Upper lobe of right lung (tissue), 1 donor: ENCODE measurements at regions not wholly inside any gene's neighbourhood (a gene's known extent, or its start where the extent isn't known, plus 50 kb on each side); places are given as distances from the start of the nearest gene placed in this dataset.

ENCODE experiments used
- ATAC-seq: fragments of 200-7000 bp; cut with Tn5 transposase; one replicate; pipeline ENCODE4 v1.9.1; 2020; ENCODE audit warnings: mild to moderate bottlenecking, moderate library complexity
- DNase-seq: peaks from one replicate; pipeline ENCODE4 v3.0.0-alpha.2; 2020
- H3K27ac ChIP-seq: fragments of 200-600 bp; one replicate; pipeline ENCODE4 v1.8.0; 2022
- H3K27me3 ChIP-seq: fragments of 200-600 bp; one replicate; pipeline ENCODE4 v1.8.0; 2022; ENCODE audit warnings: mild to moderate bottlenecking
- H3K36me3 ChIP-seq: fragments of 200-600 bp; one replicate; pipeline ENCODE4 v1.8.0; 2022
- H3K4me1 ChIP-seq: fragments of 200-600 bp; one replicate; pipeline ENCODE4 v1.8.0; 2022
- H3K4me3 ChIP-seq: fragments of 200-600 bp; one replicate; pipeline ENCODE4 v1.8.0; 2022; ENCODE audit warnings: mild to moderate bottlenecking
- H3K9me3 ChIP-seq: fragments of 200-600 bp; one replicate; pipeline ENCODE4 v1.8.0; 2022
- CTCF ChIP-seq: fragments of 200-600 bp; IDR thresholded peaks from one replicate; pipeline ENCODE4 v1.8.0; 2022; ENCODE audit warnings: antibody characterized with exemption
- intact Hi-C: fragments of 100-400 bp; cut with DNase I; formaldehyde crosslinking; loops from one replicate; pipeline ENCODE4 v1.11.0; 2022
- donor health status: DM: no; HTN: yes; CAD: no; lungs with severe emphysema.

GRCh38 chr2:67037655-67038054 is 359.5 kb upstream of the ETAA1 start:
- no peak overlapping the region for H3K27ac ChIP-seq
- ATAC-seq = peak; percentile 53

DNA sequence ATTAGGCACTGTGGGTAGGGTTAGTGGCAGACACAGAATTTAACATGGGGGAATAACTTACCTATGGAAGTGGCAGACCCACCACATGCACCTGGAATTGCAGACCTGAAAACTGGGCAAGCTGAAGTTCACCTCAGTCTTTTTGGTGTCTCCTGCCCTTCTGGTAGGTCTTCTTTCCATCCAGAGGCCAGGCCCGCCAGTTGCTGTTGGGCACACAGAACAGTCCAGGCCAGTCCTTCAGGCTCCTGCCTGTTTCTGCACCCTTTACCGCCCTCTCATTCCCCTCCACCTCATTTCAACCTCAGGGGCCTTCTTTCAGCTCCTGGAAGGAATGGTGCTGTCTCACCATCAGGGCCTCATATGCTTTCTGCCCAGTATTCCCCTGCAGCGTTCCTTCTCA is 358.9 kb upstream of the ETAA1 start:
- Histone ChIP-seq H3K4me3 (no peak overlapping the region), H3K4me1 (no peaks in the 10 kb centered on the region), H3K27me3 (no peaks in the 10 kb centered on the region), H3K36me3 (no peaks in the 10 kb centered on the region), H3K27ac (no peak overlapping the region), H3K9me3 (no peaks in the 10 kb centered on the region)
- no peak for TF ChIP-seq CTCF
- no peak for ATAC-seq
- intact Hi-C loops = no loop called here
- no peak for DNase-seq

More at GRCh38 chr2:67037655-67038054, 359.5 kb upstream of the ETAA1 start:
- DNase-seq = no peak
- intact Hi-C loops = no loop called here
- Histone ChIP-seq H3K4me3 (no peak overlapping the region), H3K4me1 (no peaks in the 10 kb centered on the region), H3K36me3 (no peaks in the 10 kb centered on the region), H3K9me3 (no peaks in the 10 kb centered on the region), H3K27me3 (no peaks in the 10 kb centered on the region)
- TF ChIP-seq CTCF = no peak

DNA sequence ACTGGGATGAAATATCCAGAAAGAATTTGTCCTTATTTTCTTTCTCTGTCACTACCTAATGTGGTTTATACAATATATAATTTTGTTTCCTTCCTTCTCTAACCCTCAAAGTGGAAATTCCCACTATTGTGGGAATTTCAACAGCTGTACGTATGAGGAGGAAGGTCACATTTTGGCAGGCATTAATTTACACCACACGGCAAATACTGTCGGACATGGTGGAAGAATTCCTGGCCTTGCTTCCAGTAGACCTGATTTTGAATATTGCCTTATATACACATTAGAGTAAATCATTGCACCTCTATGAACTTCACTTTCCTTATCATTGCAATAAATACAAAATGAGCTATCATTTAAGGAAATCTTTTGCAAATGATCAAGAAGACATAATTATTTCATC is 358.1 kb upstream of the ETAA1 start:
- ATAC-seq (no peak), DNase-seq (no peak)
- no peaks in the 10 kb centered on the region for H3K36me3 ChIP-seq
- intact Hi-C loops = no loop called here
- H3K27me3 ChIP-seq = no peaks in the 10 kb centered on the region
- no peak for TF ChIP-seq CTCF
- H3K9me3 ChIP-seq = no peaks in the 10 kb centered on the region
- no peak overlapping the region for H3K27ac ChIP-seq
- H3K4me1 ChIP-seq = no peaks in the 10 kb centered on the region
- no peak overlapping the region for H3K4me3 ChIP-seq

DNA sequence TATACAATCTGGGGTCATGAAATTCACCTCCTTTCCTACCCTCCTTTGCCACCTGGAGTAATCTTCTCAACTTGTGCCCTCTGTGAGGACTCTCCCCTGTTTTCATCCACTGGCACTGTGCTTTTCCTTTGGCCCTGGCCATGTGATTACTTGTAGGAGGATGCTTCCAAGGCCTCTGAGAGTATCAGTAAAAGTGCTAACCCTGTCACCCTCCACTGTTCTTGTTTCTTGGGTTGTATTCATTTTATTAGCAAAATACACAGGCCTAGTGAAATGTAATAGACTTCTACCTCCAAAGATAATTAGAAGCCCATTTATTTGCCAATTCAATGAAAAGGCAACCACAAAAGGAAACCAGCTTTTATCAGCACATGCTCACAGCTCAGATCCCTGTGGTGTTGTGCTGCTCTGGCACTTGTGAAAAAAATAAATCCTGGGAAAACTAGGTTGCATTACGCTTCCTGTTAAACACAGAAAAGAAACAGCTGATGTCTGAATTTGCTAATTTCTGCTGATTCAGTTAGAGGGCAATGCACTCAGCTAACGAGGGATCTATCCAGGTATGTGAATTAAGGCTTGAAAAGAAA is 357.5 kb upstream of the ETAA1 start:
- Histone ChIP-seq H3K36me3 (no peaks in the 10 kb centered on the region), H3K27ac (no peak overlapping the region), H3K4me3 (no peak overlapping the region), H3K27me3 (no peaks in the 10 kb centered on the region), H3K4me1 (no peaks in the 10 kb centered on the region), H3K9me3 (no peaks in the 10 kb centered on the region)
- no peak for TF ChIP-seq CTCF
- DNase-seq = no peak
- ATAC-seq = no peak
- intact Hi-C loops = no loop called here

DNA sequence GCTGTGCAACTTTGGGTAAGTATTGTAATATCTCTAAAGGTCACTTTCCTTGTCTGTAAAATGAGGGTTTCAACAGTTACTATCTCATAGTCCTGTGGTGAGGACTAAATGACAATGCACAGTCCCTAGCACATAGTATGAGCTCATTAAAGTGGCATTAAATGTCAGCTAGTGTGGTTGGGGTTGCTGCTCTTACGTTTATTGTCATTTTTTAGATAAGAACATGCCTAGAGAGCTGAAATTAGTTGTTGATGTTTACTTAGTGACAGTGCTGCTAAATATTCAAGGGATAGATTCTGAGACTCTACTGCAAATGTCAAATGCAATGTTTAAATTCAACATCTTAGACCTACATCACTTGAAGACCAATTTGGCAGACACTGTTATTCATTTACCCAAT is 356.1 kb upstream of the ETAA1 start:
- no peak for TF ChIP-seq CTCF
- Histone ChIP-seq H3K27me3 (no peaks in the 10 kb centered on the region), H3K4me3 (no peak overlapping the region), H3K36me3 (no peaks in the 10 kb centered on the region), H3K27ac (no peak overlapping the region), H3K9me3 (no peaks in the 10 kb centered on the region), H3K4me1 (no peaks in the 10 kb centered on the region)
- intact Hi-C loops = no loop called here
- DNase-seq = no peak
- no peak for ATAC-seq
